ENCODE measurements at regions not wholly inside any gene's neighbourhood (a gene's known extent, or its start where the extent isn't known, plus 50 kb on each side); places are given as distances from the start of the nearest gene placed in this dataset.

GRCh38 chr9:129253803-129254381 is 75.8 kb upstream of the IER5L start:
- TF ChIP-seq, protein P1, sequence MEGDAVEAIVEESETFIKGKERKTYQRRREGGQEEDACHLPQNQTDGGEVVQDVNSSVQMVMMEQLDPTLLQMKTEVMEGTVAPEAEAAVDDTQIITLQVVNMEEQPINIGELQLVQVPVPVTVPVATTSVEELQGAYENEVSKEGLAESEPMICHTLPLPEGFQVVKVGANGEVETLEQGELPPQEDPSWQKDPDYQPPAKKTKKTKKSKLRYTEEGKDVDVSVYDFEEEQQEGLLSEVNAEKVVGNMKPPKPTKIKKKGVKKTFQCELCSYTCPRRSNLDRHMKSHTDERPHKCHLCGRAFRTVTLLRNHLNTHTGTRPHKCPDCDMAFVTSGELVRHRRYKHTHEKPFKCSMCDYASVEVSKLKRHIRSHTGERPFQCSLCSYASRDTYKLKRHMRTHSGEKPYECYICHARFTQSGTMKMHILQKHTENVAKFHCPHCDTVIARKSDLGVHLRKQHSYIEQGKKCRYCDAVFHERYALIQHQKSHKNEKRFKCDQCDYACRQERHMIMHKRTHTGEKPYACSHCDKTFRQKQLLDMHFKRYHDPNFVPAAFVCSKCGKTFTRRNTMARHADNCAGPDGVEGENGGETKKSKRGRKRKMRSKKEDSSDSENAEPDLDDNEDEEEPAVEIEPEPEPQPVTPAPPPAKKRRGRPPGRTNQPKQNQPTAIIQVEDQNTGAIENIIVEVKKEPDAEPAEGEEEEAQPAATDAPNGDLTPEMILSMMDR (IDR thresholded peaks at IDR 0.05) = no peak
- no peak for TF ChIP-seq POLR2A (IDR thresholded peaks at IDR 0.05)

Measured in body of pancreas (tissue), 4 donors.